Erythroblast (primary cell): ENCODE measurements at regions not wholly inside any gene's neighbourhood (a gene's known extent, or its start where the extent isn't known, plus 50 kb on each side); places are given as distances from the start of the nearest gene placed in this dataset.

Experiments
- GATA1 ChIP-seq: IDR thresholded peaks from 2 replicates; pipeline ENCODE4 v1.6.1; 2011; ENCODE audit warnings: low read depth, mild to moderate bottlenecking, control low read depth, low read length, moderate library complexity
- POLR2A ChIP-seq: IDR thresholded peaks from 2 replicates; pipeline ENCODE4 v1.6.1; 2011; ENCODE audit warnings: mild to moderate bottlenecking, low read length

- TF ChIP-seq POLR2A (no peak), GATA1 (no peak)
Observed at GRCh38 chr4:128384765-128385598, 97.4 kb upstream of the PGRMC2 start.
